ENCODE measurements at regions not wholly inside any gene's neighbourhood (a gene's known extent, or its start where the extent isn't known, plus 50 kb on each side); places are given as distances from the start of the nearest gene placed in this dataset.

DNA sequence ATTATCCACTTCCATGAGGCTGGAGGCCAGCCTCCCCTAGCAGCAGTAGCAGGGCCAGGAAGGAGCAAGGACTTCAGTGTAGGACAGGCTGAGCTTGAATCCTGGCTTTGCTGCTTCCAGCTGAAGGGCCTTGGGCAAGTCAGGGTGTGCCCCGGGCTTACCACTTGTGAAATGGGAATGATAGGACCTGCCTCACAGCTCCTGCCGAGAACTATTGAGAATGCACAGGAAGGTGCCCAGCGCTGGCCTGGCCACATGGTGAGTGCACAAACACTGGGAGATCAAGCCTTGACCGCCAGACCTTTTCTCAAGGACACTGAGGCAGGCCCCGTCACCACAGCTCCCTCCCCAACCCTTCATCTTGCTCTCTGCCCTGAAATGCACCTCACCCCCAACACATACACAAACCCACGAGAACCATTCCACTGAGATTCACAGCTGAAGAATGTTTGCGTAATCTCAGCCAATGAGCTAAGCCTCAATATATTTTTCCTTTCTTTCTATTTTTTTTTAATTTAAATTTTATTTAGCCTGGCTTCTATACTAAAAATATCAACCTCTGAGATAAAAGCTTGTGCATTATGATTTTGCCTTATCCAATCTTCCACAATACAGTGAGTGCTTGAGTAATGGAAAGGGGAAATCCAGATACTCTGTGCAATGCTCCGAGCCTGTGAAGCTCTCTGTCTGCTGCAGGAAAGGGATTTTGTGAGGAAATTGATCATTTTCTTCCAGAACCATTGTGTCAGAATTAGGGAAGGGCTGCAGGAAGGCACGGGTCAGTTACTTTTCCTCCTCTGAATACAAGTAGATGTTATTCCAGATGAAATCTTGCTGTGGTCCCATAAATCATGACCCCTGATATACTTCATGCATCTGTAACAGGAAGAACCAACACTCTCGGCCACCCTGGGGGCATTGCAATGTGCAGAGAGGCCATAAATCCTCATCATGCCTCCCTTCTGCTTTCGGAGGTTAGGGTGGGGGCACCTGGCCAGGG is 193.9 kb downstream of the TLE3 start:
- TF ChIP-seq, protein P1, sequence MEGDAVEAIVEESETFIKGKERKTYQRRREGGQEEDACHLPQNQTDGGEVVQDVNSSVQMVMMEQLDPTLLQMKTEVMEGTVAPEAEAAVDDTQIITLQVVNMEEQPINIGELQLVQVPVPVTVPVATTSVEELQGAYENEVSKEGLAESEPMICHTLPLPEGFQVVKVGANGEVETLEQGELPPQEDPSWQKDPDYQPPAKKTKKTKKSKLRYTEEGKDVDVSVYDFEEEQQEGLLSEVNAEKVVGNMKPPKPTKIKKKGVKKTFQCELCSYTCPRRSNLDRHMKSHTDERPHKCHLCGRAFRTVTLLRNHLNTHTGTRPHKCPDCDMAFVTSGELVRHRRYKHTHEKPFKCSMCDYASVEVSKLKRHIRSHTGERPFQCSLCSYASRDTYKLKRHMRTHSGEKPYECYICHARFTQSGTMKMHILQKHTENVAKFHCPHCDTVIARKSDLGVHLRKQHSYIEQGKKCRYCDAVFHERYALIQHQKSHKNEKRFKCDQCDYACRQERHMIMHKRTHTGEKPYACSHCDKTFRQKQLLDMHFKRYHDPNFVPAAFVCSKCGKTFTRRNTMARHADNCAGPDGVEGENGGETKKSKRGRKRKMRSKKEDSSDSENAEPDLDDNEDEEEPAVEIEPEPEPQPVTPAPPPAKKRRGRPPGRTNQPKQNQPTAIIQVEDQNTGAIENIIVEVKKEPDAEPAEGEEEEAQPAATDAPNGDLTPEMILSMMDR (conservative IDR thresholded peaks at IDR 0.05) = no peak
- Histone ChIP-seq H3K27me3 (ENCODE audit: control insufficient read depth, insufficient read depth, low read length, poor library complexity, severe bottlenecking) (no peaks in the 10 kb centered on the region), H3K27ac (ENCODE audit: low read depth, low read length) (no peak overlapping the region), H3K9ac (ENCODE audit: extremely low read depth, low read length, poor library complexity, severe bottlenecking) (no peak overlapping the region), H3K36me3 (ENCODE audit: control insufficient read depth, insufficient read depth, low read length) (no peaks in the 10 kb centered on the region), H3K4me3 (ENCODE audit: low read length) (no peak overlapping the region), H3K4me1 (ENCODE audit: control insufficient read depth, insufficient read depth, low read length) (no peaks in the 10 kb centered on the region), H3K9me3 (ENCODE audit: control insufficient read depth, low read length) (no peaks in the 10 kb centered on the region)
- Mint-ChIP-seq H3K27me3 (ENCODE audit: insufficient read depth) (no peaks in the 10 kb centered on the region), H3K9me3 (no peaks in the 10 kb centered on the region), H3K36me3 (ENCODE audit: low read depth) (no peaks in the 10 kb centered on the region), H3K4me3 (no peak overlapping the region), H3K4me1 (peaks cover 31% of the 10 kb centered on the region), H3K27ac (no peak overlapping the region)
- no peak for DNase-seq
- WGBS, 2 experiments (ENCODE audit: insufficient coverage in 1 of 2, insufficient read length in 1 of 2) = 84 to 86% methylated on average over 9 to 11 of the region's 11 CpGs

DNA sequence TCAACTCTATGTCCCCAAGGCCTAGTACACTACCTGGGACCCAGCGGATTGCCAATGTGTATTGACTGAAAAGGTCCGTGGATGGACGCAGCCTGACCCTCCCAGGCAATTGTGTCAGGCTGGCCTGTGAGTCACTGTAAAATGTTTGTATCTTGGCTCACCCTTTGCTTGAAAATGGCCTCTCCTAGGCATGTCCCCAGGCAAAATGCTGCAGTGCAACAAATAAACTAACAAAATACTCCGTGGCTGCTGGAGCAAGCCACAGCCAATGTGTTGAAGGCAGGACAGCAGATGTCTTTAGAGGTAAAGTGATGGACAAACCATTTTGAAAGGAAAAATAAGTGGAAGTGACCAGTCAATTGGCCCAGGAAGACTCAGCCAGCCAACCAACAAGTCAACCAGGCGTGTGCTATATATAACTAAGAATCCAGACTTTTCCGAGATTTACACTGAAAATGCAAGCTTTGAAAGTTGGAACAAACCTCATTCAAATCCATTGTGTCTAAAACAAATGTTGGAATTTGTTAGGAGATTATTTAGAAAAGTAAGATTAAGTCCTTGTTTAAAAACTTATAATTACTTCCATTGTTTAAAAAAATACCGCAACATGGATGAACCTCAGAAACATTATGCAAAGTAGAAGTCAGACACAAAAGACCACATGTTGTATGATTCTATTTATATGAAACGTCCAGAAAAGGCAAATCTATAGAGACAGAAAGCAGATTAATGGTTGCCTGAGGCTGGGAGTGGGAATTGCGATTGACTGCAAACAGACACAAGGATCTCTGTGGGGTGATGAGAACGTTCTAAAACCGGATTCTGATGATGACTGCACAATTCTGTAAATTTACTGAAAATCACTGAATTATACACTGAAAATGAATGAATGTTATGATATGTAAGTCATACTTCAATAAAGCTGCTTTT is 191.2 kb downstream of the TLE3 start:
- H3K27ac ChIP-seq (ENCODE audit: low read depth, low read length) = no peak overlapping the region
- no peaks in the 10 kb centered on the region for H3K27me3 ChIP-seq (ENCODE audit: control insufficient read depth, insufficient read depth, low read length, poor library complexity, severe bottlenecking)
- TF ChIP-seq, protein P1 (conservative IDR thresholded peaks at IDR 0.05) = no peak
- H3K36me3 Mint-ChIP-seq (ENCODE audit: low read depth) = no peaks in the 10 kb centered on the region
- H3K4me1 ChIP-seq (ENCODE audit: control insufficient read depth, insufficient read depth, low read length) = peaks cover 6% of the 10 kb centered on the region
- no peak overlapping the region for H3K27ac Mint-ChIP-seq
- DNase-seq = no peak
- no peaks in the 10 kb centered on the region for H3K9me3 ChIP-seq (ENCODE audit: control insufficient read depth, low read length)
- no peak overlapping the region for H3K9ac ChIP-seq (ENCODE audit: extremely low read depth, low read length, poor library complexity, severe bottlenecking)
- H3K36me3 ChIP-seq (ENCODE audit: control insufficient read depth, insufficient read depth, low read length) = no peaks in the 10 kb centered on the region
- peaks cover 52% of the 10 kb centered on the region for H3K4me1 Mint-ChIP-seq
- H3K4me3 ChIP-seq (ENCODE audit: low read length) = no peak overlapping the region
- WGBS, 2 experiments (ENCODE audit: insufficient coverage in 1 of 2, insufficient read length in 1 of 2) = 90 to 96% methylated on average over 10 to 11 of the region's 11 CpGs
- H3K27me3 Mint-ChIP-seq (ENCODE audit: insufficient read depth) = no peaks in the 10 kb centered on the region
- no peak overlapping the region for H3K4me3 Mint-ChIP-seq
- no peaks in the 10 kb centered on the region for H3K9me3 Mint-ChIP-seq

DNA sequence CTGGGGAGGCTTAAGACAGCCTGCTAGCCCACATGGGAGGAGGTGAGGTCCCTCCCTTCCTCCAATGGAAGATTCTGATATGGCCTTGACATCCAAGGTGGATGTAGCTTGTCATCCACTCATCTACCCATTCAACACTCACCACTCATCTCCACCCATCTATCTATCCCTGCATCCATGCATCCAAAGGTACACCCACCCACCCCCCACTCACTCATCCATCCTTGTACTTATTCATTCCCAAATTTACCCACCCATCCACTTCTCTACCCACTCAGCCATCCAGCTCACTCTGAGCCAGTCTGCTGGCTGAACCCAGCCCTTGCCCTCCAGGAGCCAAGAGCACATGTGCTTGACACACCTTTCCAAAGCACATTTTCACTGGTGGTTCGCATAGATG is 189.7 kb downstream of the TLE3 start:
- H3K4me1 ChIP-seq (ENCODE audit: control insufficient read depth, insufficient read depth, low read length) = peaks cover 10% of the 10 kb centered on the region
- Mint-ChIP-seq H3K36me3 (ENCODE audit: low read depth) (no peaks in the 10 kb centered on the region), H3K4me3 (no peak overlapping the region), H3K27ac (no peak overlapping the region), H3K9me3 (no peaks in the 10 kb centered on the region), H3K4me1 (peaks cover 57% of the 10 kb centered on the region), H3K27me3 (ENCODE audit: insufficient read depth) (no peaks in the 10 kb centered on the region)
- H3K27ac ChIP-seq (ENCODE audit: low read depth, low read length) = no peak overlapping the region
- no peaks in the 10 kb centered on the region for H3K9me3 ChIP-seq (ENCODE audit: control insufficient read depth, low read length)
- H3K36me3 ChIP-seq (ENCODE audit: control insufficient read depth, insufficient read depth, low read length) = no peaks in the 10 kb centered on the region
- H3K9ac ChIP-seq (ENCODE audit: extremely low read depth, low read length, poor library complexity, severe bottlenecking) = no peak overlapping the region
- H3K27me3 ChIP-seq (ENCODE audit: control insufficient read depth, insufficient read depth, low read length, poor library complexity, severe bottlenecking) = no peaks in the 10 kb centered on the region
- H3K4me3 ChIP-seq (ENCODE audit: low read length) = no peak overlapping the region
- TF ChIP-seq, protein P1 (conservative IDR thresholded peaks at IDR 0.05) = no peak
- no peak for DNase-seq
- 88 to 95% methylated on average over 1 of the region's 1 CpG for WGBS, 2 experiments (ENCODE audit: insufficient coverage in 1 of 2, insufficient read length in 1 of 2)

Measured in endodermal cell (in vitro differentiated cells).